H1 (cell line): ENCODE measurements at regions not wholly inside any gene's neighbourhood (a gene's known extent, or its start where the extent isn't known, plus 50 kb on each side); places are given as distances from the start of the nearest gene placed in this dataset.

Source experiments
- BACH1 ChIP-seq: IDR thresholded peaks from 2 replicates; pipeline ENCODE4 v1.6.1; 2012; ENCODE audit warnings: low read length, improper control_type of control experiment
- CHD2 ChIP-seq: IDR thresholded peaks from 2 replicates; pipeline ENCODE4 v1.6.1; 2012; ENCODE audit warnings: low read length, improper control_type of control experiment
- CHD7 ChIP-seq: fragments of 300-600 bp; sonication (generic); IDR thresholded peaks from 2 replicates; pipeline ENCODE4 v1.7.1; 2012; ENCODE audit warnings: low read length, moderate library complexity, mild to moderate bottlenecking, inconsistent platforms; ENCODE audit not compliant: insufficient replicate concordance
- EP300 ChIP-seq, 2 experiments: IDR thresholded peaks; 1 replicate in 1 of 2; 2 replicates in 1 of 2; pipeline ENCODE4 v1.6.1; 2011 to 2012; ENCODE audit warnings: low read depth in 2 of 2, low read length in 2 of 2, mild to moderate bottlenecking in 2 of 2, borderline replicate concordance in 1 of 2, inconsistent platforms in 1 of 2, moderate library complexity in 1 of 2
- GTF2F1 ChIP-seq: IDR thresholded peaks from 2 replicates; pipeline ENCODE4 v1.6.1; 2012; ENCODE audit warnings: low read depth, low read length, improper control_type of control experiment, borderline replicate concordance
- HDAC2 ChIP-seq, 2 experiments: fragments of 300-600 bp in 1 of 2; sonication (generic) in 1 of 2; IDR thresholded peaks; 2 replicates each; pipeline ENCODE4 v1.6.1; 2011 to 2012; ENCODE audit warnings: low read depth in 2 of 2, low read length in 2 of 2, mild to moderate bottlenecking in 2 of 2, moderate library complexity in 2 of 2, borderline replicate concordance in 1 of 2, inconsistent platforms in 1 of 2
- JUND ChIP-seq: IDR thresholded peaks from 2 replicates; pipeline ENCODE4 v1.6.1; 2011; ENCODE audit warnings: mild to moderate bottlenecking, improper control_type of control experiment, low read length
- RAD21 ChIP-seq, 2 experiments: IDR thresholded peaks in 1 of 2; conservative IDR thresholded peaks in 1 of 2; 2 replicates each; pipeline ENCODE4 v1.6.1; 2011; ENCODE audit warnings: low read depth in 2 of 2, low read length in 2 of 2, improper control_type of control experiment in 1 of 2, inconsistent platforms in 1 of 2, mild to moderate bottlenecking in 1 of 2, moderate library complexity in 1 of 2
- RBBP5 ChIP-seq: IDR thresholded peaks from 2 replicates; pipeline ENCODE4 v1.7.1; 2012; ENCODE audit warnings: low read depth, mild to moderate bottlenecking, inconsistent platforms, low read length, moderate library complexity, borderline replicate concordance
- SP1 ChIP-seq: IDR thresholded peaks from 2 replicates; pipeline ENCODE4 v1.6.1; 2011; ENCODE audit warnings: low read depth, low read length
- TEAD4 ChIP-seq: IDR thresholded peaks from 2 replicates; pipeline ENCODE4 v1.6.1; 2012; ENCODE audit warnings: low read depth, low read length, inconsistent platforms, mixed read lengths

DNA sequence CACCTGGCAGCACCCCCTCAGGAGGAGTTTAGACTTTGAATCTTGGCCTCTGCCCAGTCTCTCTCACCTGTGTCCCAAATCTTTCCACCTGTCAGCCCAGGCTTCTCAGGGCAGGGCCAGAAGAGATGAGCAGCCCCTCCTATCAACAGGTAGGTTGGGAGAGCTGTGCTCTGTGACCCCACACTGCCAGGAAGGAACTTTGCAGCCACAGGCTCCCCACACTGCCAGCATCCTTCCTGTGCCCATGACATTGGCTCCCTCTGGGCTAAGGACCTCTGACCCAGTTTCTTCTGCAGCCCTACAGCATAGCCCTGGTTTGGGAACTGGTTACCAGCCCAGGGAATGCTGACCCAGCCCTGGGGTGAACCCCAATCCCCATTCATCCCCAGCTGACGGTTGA is 115.7 kb upstream of the IQSEC1 start (continued):
- TF ChIP-seq CHD7: no peak
- no peak for TF ChIP-seq RBBP5
- TF ChIP-seq GTF2F1: no peak
- TF ChIP-seq BACH1: no peak
- TF ChIP-seq HDAC2 (IDR thresholded peaks at IDR 0.05; ENCODE audit: borderline replicate concordance in 1 of 2, low read depth in 2 of 2, low read length in 2 of 2): no peak
- TF ChIP-seq RAD21 (IDR thresholded peaks at IDR 0.05 in 1 of 2, conservative IDR thresholded peaks at IDR 0.05 in 1 of 2; ENCODE audit: low read depth in 2 of 2, low read length in 2 of 2): no peak
- no peak for TF ChIP-seq TEAD4
- no peak for TF ChIP-seq CHD2
- TF ChIP-seq EP300 (IDR thresholded peaks at IDR 0.05; ENCODE audit: borderline replicate concordance in 1 of 2, low read depth in 2 of 2, low read length in 2 of 2): no peak
- no peak for TF ChIP-seq SP1
- TF ChIP-seq JUND: no peak
